GM23248 (cell line): ENCODE measurements at regions not wholly inside any gene's neighbourhood (a gene's known extent, or its start where the extent isn't known, plus 50 kb on each side); places are given as distances from the start of the nearest gene placed in this dataset.
"Not testable (repeated sequence)": the region's sequence is repeated elsewhere in the genome, so short reads cannot be mapped to it uniquely, and the experiment has no call there.

ENCODE experiments used
- DNase-seq: peaks from one replicate; pipeline ENCODE4 v3.0.0-alpha.2; 2015
- H2AFZ ChIP-seq: fragments of 200-600 bp; sonication (generic); 2 replicates; pipeline ENCODE4 v1.6.1; 2016; ENCODE audit warnings: antibody characterized with exemption
- H3F3A ChIP-seq: fragments of 200-600 bp; sonication (generic); 2 replicates; pipeline ENCODE4 v1.6.1; 2016; ENCODE audit warnings: mild to moderate bottlenecking, antibody characterized with exemption, mixed run types; ENCODE audit not compliant: insufficient read depth
- H3K27ac ChIP-seq: fragments of 200-600 bp; sonication (generic); 2 replicates; pipeline ENCODE4 v1.5.1; 2016; ENCODE audit warnings: mild to moderate bottlenecking
- H3K27me3 ChIP-seq: fragments of 200-600 bp; sonication (generic); replicated peaks from 2 replicates; pipeline ENCODE4 v1.6.1; 2016; ENCODE audit warnings: mild to moderate bottlenecking; ENCODE audit not compliant: insufficient read depth
- H3K36me3 ChIP-seq: fragments of 200-600 bp; sonication (generic); 2 replicates; pipeline ENCODE4 v1.6.1; 2016; ENCODE audit warnings: low read depth, mild to moderate bottlenecking
- H3K4me1 ChIP-seq: fragments of 200-600 bp; sonication (generic); 2 replicates; pipeline ENCODE4 v1.6.1; 2016; ENCODE audit warnings: mild to moderate bottlenecking; ENCODE audit not compliant: insufficient read depth
- H3K4me2 ChIP-seq: fragments of 200-600 bp; sonication (generic); one replicate; pipeline ENCODE4 v1.6.1; 2016; ENCODE audit warnings: mild to moderate bottlenecking; ENCODE audit not compliant: unreplicated experiment
- H3K4me3 ChIP-seq: fragments of 200-600 bp; sonication (generic); 2 replicates; pipeline ENCODE4 v1.5.1; 2016; ENCODE audit warnings: mild to moderate bottlenecking
- H3K79me2 ChIP-seq: fragments of 200-600 bp; sonication (generic); 2 replicates; pipeline ENCODE4 v1.6.1; 2016; ENCODE audit warnings: mild to moderate bottlenecking; ENCODE audit not compliant: insufficient read depth
- H3K9ac ChIP-seq: fragments of 200-600 bp; sonication (generic); 2 replicates; pipeline ENCODE4 v1.6.1; 2016; ENCODE audit warnings: mild to moderate bottlenecking
- H3K9me2 ChIP-seq: fragments of 200-600 bp; sonication (generic); 2 replicates; pipeline ENCODE4 v1.6.1; 2016; ENCODE audit warnings: mixed run types, mild to moderate bottlenecking, moderate library complexity; ENCODE audit not compliant: insufficient read depth
- H3K9me3 ChIP-seq: fragments of 200-600 bp; sonication (generic); one replicate; pipeline ENCODE4 v1.6.1; 2017; ENCODE audit warnings: low read depth
- H4K20me1 ChIP-seq: fragments of 200-600 bp; sonication (generic); 2 replicates; pipeline ENCODE4 v1.6.0; 2016; ENCODE audit not compliant: insufficient read depth
- EZH2 ChIP-seq: fragments of 200-600 bp; sonication (generic); IDR thresholded peaks from 2 replicates; pipeline ENCODE4 v1.6.1; 2018; ENCODE audit warnings: antibody characterized with exemption, mild to moderate bottlenecking; ENCODE audit not compliant: insufficient read depth, poor library complexity, severe bottlenecking
- EZH2phosphoT487 ChIP-seq: fragments of 200-600 bp; sonication (generic); IDR thresholded peaks from 2 replicates; pipeline ENCODE4 v1.6.1; 2018; ENCODE audit warnings: antibody characterized with exemption, moderate library complexity, mild to moderate bottlenecking, low read depth; ENCODE audit not compliant: insufficient read depth
- WGBS, 2 experiments: methylation state at CpG; one replicate each; pipeline ENCODE4 v1.1.6; 2015 to 2017; ENCODE audit warnings: low lambda C conversion rate in 2 of 2, low coverage in 1 of 2; ENCODE audit errors: missing lambda C conversion rate in 2 of 2; 5-methylcytosine and 5-hydroxymethylcytosine counted together
- in situ Hi-C: fragments of 300-500 bp; cut with MboI; formaldehyde crosslinking; loops from 2 replicates; pipeline ENCODE4 v1.15.0; 2020

GRCh38 chr1:5682626-5683225 is 309.5 kb downstream of the NPHP4 start:
- no peaks in the 10 kb centered on the region for H3F3A ChIP-seq
- H3K4me2 ChIP-seq, result no peak overlapping the region
- H4K20me1 ChIP-seq, result no peaks in the 10 kb centered on the region
- no peaks in the 10 kb centered on the region for H3K36me3 ChIP-seq
- 4% methylated on average over 16 of the region's 16 CpGs for WGBS, 2 experiments
- no peaks in the 10 kb centered on the region for H3K4me1 ChIP-seq
- no peak for DNase-seq
- no peaks in the 10 kb centered on the region for H3K79me2 ChIP-seq
- no peak overlapping the region for H2AFZ ChIP-seq
- H3K9me3 ChIP-seq, result no peaks in the 10 kb centered on the region
- TF ChIP-seq EZH2phosphoT487, result no peak
- no peak for TF ChIP-seq EZH2
- no peaks in the 10 kb centered on the region for H3K9me2 ChIP-seq
- in situ Hi-C loops, result no loop called here
- no peak overlapping the region for H3K9ac ChIP-seq
- no peak overlapping the region for H3K27ac ChIP-seq
- no peak overlapping the region for H3K4me3 ChIP-seq
- no peaks in the 10 kb centered on the region for H3K27me3 ChIP-seq

- no peak for TF ChIP-seq EZH2
- TF ChIP-seq EZH2phosphoT487, result no peak
- WGBS, 2 experiments, result 4 to 10% methylated on average over 6 of the region's 6 CpGs
Measured at GRCh38 chr1:5681654-5682053, 310.6 kb downstream of the NPHP4 start.

DNA sequence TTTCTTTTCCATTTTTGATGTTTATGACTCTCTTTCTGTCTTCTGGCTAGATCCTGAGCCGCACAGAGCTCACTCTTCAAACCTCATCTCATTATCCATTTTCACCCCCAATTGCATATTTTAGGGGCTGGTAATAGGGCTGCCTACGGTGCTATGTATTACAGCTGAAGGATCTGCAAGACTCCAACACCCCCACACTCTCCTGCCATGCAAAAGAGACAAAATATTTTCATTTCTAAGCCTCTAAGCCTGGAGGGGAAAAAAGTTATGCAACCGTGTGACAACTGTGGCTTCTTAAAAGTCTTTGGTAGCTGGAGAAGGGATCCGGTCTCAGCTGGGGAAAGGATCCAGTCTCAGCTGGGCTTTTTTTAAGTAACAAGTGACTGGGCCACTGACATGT is 311.6 kb downstream of the NPHP4 start:
- WGBS, 2 experiments, result 3% methylated on average over 4 of the region's 4 CpGs
- H3K4me2 ChIP-seq, result no peak overlapping the region
- in situ Hi-C loops, result no loop called here
- no peaks in the 10 kb centered on the region for H3K79me2 ChIP-seq
- no peak for DNase-seq
- no peaks in the 10 kb centered on the region for H3K27me3 ChIP-seq
- H3F3A ChIP-seq, result no peaks in the 10 kb centered on the region
- no peak overlapping the region for H3K9ac ChIP-seq
- TF ChIP-seq EZH2phosphoT487 (no peak), EZH2 (no peak)
- H3K27ac ChIP-seq, result no peak overlapping the region
- no peaks in the 10 kb centered on the region for H3K9me3 ChIP-seq
- no peaks in the 10 kb centered on the region for H3K9me2 ChIP-seq
- no peaks in the 10 kb centered on the region for H4K20me1 ChIP-seq
- H3K36me3 ChIP-seq, result no peaks in the 10 kb centered on the region
- H2AFZ ChIP-seq, result no peak overlapping the region
- no peak overlapping the region for H3K4me3 ChIP-seq
- H3K4me1 ChIP-seq, result no peaks in the 10 kb centered on the region

More at GRCh38 chr1:5681654-5682053, 310.6 kb downstream of the NPHP4 start:
- DNase-seq, result no peak
- Histone ChIP-seq H3K4me1 (no peaks in the 10 kb centered on the region), H3K9me3 (no peaks in the 10 kb centered on the region), H3K9me2 (no peaks in the 10 kb centered on the region), H3K4me3 (no peak overlapping the region), H3K27ac (no peak overlapping the region), H2AFZ (no peak overlapping the region), H4K20me1 (no peaks in the 10 kb centered on the region), H3K9ac (no peak overlapping the region), H3K27me3 (no peaks in the 10 kb centered on the region), H3K36me3 (no peaks in the 10 kb centered on the region), H3F3A (no peaks in the 10 kb centered on the region), H3K79me2 (no peaks in the 10 kb centered on the region), H3K4me2 (no peak overlapping the region)
- in situ Hi-C loops, result no loop called here

GRCh38 chr1:5678759-5679158 is 313.5 kb downstream of the NPHP4 start:
- H3K36me3 ChIP-seq, result no peaks in the 10 kb centered on the region
- H3K79me2 ChIP-seq, result no peaks in the 10 kb centered on the region
- in situ Hi-C loops, result no loop called here
- H3F3A ChIP-seq, result no peaks in the 10 kb centered on the region
- H3K9me3 ChIP-seq, result no peaks in the 10 kb centered on the region
- H4K20me1 ChIP-seq, result no peaks in the 10 kb centered on the region
- no peak overlapping the region for H3K4me3 ChIP-seq
- no peak for TF ChIP-seq EZH2
- no peak for TF ChIP-seq EZH2phosphoT487
- no peak overlapping the region for H3K9ac ChIP-seq
- no peak overlapping the region for H3K27ac ChIP-seq
- no peaks in the 10 kb centered on the region for H3K4me1 ChIP-seq
- no peaks in the 10 kb centered on the region for H3K9me2 ChIP-seq
- 7 to 8% methylated on average over 1 of the region's 1 CpG for WGBS, 2 experiments
- H2AFZ ChIP-seq, result no peak overlapping the region
- no peak for DNase-seq
- H3K27me3 ChIP-seq, result no peaks in the 10 kb centered on the region
- H3K4me2 ChIP-seq, result no peak overlapping the region

DNA sequence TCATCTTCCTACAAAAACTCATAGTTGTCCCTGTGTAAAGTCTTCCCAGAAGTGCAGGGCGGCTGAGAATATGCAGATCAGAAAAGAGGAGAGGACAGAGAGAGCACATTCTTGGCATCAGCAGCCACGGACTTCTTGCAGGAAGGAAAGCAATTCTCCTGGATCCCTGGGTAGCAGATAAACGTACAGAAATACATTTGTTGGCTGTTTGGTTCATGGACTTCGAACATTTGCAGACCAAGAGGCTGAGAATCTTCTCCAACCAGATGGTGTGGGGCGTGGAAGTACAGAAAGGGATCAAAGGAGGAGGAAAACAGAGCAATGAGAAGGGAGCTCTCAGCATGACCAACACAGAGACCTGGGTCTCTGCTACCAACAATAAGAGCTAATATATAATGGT is 319.9 kb downstream of the NPHP4 start:
- H3K9ac ChIP-seq, H3K27me3 ChIP-seq, H3K4me3 ChIP-seq, in situ Hi-C loops, H3K36me3 ChIP-seq, H3K4me1 ChIP-seq, DNase-seq, H2AFZ ChIP-seq, H3F3A ChIP-seq, H3K4me2 ChIP-seq, H3K79me2 ChIP-seq, H3K27ac ChIP-seq, H4K20me1 ChIP-seq, H3K9me3 ChIP-seq, H3K9me2 ChIP-seq: not testable (repeated sequence)
- WGBS, 2 experiments, result 4% methylated on average over 5 of the region's 5 CpGs
